BE2C (cell line): ENCODE measurements at regions not wholly inside any gene's neighbourhood (a gene's known extent, or its start where the extent isn't known, plus 50 kb on each side); places are given as distances from the start of the nearest gene placed in this dataset.

Experiments
- DNase-seq: peaks from one replicate; pipeline ENCODE4 v3.0.0-alpha.2; 2020
- H3K27me3 ChIP-seq: fragments of 250-450 bp; sonication (Bioruptor Pico); 2 replicates; pipeline ENCODE4 v1.5.1; 2020; ENCODE audit warnings: mild to moderate bottlenecking
- H3K36me3 ChIP-seq: fragments of 250-450 bp; sonication (Bioruptor Pico); 2 replicates; pipeline ENCODE4 v1.5.1; 2020; ENCODE audit warnings: mild to moderate bottlenecking
- H3K4me1 ChIP-seq: fragments of 250-450 bp; sonication (Bioruptor Pico); 2 replicates; pipeline ENCODE4 v1.5.1; 2020
- H3K4me3 ChIP-seq: 2 replicates; pipeline ENCODE4 v1.5.1; 2011; ENCODE audit warnings: low read depth, low read length
- H3K9me3 ChIP-seq: fragments of 250-450 bp; sonication (Bioruptor Pico); 2 replicates; pipeline ENCODE4 v1.5.1; 2020
- TF ChIP-seq, protein P1 (sequence below): IDR thresholded peaks from 2 replicates; pipeline ENCODE4 v1.5.1; 2012; ENCODE audit warnings: mild to moderate bottlenecking, low read depth, low read length

DNA sequence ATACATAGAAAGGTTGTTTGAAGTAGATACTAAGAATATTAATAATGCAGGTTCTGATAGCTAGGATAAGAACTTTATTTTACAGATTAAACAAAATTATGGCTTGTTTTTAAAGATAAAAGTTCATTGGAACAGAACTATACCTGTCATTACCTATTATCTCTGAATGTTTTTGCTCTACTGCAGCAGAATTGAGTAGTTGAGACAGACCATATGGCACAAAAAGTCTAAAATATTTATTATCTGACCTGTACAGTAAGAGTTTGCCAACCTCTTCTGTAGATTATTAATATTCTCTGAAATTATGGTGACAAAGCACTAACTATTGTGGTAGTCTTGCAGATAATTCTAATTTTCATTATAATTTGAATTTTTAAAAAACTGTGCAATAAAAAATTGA lies 829.1 kb upstream of the MGAT4C start:
- Histone ChIP-seq H3K4me3 (no peak overlapping the region), H3K36me3 (no peaks in the 10 kb centered on the region), H3K27me3 (no peaks in the 10 kb centered on the region), H3K4me1 (peaks cover 3% of the 10 kb centered on the region), H3K9me3 (no peaks in the 10 kb centered on the region)
- TF ChIP-seq, protein P1, sequence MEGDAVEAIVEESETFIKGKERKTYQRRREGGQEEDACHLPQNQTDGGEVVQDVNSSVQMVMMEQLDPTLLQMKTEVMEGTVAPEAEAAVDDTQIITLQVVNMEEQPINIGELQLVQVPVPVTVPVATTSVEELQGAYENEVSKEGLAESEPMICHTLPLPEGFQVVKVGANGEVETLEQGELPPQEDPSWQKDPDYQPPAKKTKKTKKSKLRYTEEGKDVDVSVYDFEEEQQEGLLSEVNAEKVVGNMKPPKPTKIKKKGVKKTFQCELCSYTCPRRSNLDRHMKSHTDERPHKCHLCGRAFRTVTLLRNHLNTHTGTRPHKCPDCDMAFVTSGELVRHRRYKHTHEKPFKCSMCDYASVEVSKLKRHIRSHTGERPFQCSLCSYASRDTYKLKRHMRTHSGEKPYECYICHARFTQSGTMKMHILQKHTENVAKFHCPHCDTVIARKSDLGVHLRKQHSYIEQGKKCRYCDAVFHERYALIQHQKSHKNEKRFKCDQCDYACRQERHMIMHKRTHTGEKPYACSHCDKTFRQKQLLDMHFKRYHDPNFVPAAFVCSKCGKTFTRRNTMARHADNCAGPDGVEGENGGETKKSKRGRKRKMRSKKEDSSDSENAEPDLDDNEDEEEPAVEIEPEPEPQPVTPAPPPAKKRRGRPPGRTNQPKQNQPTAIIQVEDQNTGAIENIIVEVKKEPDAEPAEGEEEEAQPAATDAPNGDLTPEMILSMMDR = no peak
- DNase-seq = no peak

DNA sequence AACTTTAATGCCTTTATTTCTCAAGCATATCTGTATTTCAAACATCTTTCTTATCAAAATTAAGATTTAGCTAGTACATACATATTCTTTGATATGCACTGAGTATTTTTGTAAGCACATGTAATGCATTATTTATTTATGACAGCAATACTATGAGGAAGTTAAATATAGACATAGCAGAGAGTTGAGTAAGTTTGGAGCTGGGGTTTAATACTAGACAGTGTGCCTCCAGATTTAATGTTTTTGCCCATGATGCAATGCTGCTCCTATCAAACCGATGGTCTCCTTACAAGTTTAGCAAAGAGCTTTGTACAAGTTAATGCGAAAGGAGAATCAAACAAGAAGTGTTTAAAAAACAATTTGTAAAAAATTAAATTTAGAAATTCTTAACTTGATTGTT lies 826.6 kb upstream of the MGAT4C start:
- H3K36me3 ChIP-seq = no peaks in the 10 kb centered on the region
- H3K9me3 ChIP-seq = no peaks in the 10 kb centered on the region
- TF ChIP-seq, protein P1 = no peak
- H3K4me3 ChIP-seq = no peak overlapping the region
- H3K27me3 ChIP-seq = no peaks in the 10 kb centered on the region
- H3K4me1 ChIP-seq = peaks cover 3% of the 10 kb centered on the region
- DNase-seq = no peak

DNA sequence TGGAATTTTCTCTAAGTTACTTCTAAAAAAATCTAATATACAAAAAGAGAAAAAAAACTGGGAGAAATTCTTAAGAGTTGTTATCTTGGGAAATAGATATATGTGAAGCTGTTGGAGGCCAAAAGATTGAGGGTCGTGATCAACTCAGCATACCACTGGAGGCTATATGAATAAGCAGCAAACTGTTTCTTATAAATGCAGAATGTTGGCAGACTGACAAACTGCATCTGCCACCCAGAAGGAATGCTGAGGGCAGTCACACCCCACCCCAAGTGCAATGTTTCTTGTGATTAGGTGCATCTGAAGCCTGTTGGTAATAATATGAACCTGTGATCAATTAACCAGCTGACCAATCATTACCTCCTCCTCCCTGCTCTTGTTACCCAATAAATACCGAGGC lies 818.6 kb upstream of the MGAT4C start:
- TF ChIP-seq, protein P1 = no peak
- Histone ChIP-seq H3K9me3 (no peaks in the 10 kb centered on the region), H3K4me3 (no peak overlapping the region), H3K36me3 (no peaks in the 10 kb centered on the region), H3K4me1 (no peaks in the 10 kb centered on the region), H3K27me3 (no peaks in the 10 kb centered on the region)
- DNase-seq = no peak

DNA sequence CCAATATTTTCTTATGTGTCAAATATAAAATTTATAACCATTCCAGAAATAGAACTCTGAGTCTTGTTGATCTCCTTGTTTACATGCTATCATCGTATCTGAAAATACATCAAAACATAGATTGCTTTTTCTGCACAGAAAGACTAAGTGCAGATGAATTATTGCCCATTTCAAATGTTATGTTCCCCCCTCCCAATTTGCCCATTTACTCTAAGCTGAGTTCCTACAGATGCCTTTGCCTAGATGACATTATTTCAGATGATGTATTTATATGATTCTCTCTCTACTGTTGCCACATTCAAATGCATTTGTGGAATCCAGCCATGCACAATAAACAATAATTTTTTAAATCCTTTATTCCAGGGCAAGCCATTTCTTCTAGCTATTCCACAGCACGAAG lies 810.1 kb upstream of the MGAT4C start:
- H3K27me3 ChIP-seq = no peaks in the 10 kb centered on the region
- no peaks in the 10 kb centered on the region; the same call in 1 of the 2 replicates for H3K4me1 ChIP-seq
- H3K4me3 ChIP-seq = no peak overlapping the region
- H3K9me3 ChIP-seq = no peaks in the 10 kb centered on the region
- no peaks in the 10 kb centered on the region for H3K36me3 ChIP-seq
- TF ChIP-seq, protein P1 = no peak
- no peak for DNase-seq

DNA sequence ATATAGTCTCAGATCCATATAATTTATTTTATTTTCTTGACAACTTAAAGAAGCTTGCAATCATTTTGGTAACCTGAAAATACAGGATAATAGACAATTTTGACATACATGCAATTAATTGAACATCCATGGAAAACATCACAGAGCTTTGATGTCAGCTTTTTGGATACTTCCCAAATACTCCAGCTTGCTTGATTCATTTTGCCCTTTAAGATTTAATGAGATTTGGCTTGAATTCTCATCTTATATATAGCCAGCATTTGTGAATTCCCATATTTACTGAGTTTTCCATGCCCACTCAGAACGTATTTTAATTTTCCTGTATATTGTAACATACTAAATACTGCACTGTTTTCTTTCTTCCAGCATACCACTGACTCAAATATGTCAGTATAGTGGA lies 803.0 kb upstream of the MGAT4C start:
- Histone ChIP-seq H3K4me1 (peaks cover 2% of the 10 kb centered on the region; the same call in 1 of the 2 replicates), H3K27me3 (no peaks in the 10 kb centered on the region), H3K9me3 (no peaks in the 10 kb centered on the region), H3K4me3 (no peak overlapping the region), H3K36me3 (no peaks in the 10 kb centered on the region)
- no peak for DNase-seq
- TF ChIP-seq, protein P1 = no peak

DNA sequence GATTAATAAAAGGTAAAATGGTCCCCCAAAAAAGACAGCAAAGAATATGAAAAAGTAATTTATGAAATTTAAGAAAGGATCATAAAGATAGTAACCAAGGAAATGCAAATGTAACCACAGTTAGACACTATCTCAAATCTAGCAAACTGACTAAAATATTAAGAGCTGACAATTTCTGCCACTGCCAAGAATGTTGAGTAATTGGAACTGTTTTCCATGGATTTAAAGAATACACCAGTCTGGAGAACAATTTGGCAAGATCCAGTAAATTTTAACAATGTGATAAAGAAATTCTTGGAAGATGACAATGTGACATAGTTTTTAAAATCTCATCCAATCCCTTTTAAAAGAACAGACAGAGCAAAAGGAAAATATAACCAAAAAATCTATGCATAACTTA lies 798.0 kb upstream of the MGAT4C start:
- H3K4me3 ChIP-seq = no peak overlapping the region
- TF ChIP-seq, protein P1 = no peak
- no peak for DNase-seq
- no peaks in the 10 kb centered on the region for H3K36me3 ChIP-seq
- no peaks in the 10 kb centered on the region for H3K27me3 ChIP-seq
- H3K4me1 ChIP-seq = peaks cover 2% of the 10 kb centered on the region; the same call in 1 of the 2 replicates
- no peaks in the 10 kb centered on the region for H3K9me3 ChIP-seq
